ENCODE measurements at regions not wholly inside any gene's neighbourhood (a gene's known extent, or its start where the extent isn't known, plus 50 kb on each side); places are given as distances from the start of the nearest gene placed in this dataset.

DNA sequence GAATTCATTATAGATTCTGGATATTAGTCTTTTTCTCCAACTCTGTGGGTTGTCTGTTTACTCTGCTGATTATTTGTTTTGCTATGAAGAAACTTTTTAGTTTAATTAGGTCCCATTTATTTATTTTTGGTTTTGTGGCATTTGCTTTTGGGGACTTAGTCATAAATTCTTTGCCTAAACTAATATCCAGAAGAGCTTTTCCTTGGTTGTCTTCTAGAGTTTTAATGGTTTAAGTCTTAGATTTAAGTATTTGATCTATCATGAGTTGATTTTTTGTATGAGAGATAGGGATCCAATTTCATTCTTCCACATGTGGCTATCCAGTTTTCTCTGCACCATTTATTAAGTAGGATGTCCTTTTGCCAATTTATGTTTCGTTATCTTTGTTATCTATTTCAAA is 683.4 kb upstream of the FBXO33 start:
- TF ChIP-seq, protein P1, sequence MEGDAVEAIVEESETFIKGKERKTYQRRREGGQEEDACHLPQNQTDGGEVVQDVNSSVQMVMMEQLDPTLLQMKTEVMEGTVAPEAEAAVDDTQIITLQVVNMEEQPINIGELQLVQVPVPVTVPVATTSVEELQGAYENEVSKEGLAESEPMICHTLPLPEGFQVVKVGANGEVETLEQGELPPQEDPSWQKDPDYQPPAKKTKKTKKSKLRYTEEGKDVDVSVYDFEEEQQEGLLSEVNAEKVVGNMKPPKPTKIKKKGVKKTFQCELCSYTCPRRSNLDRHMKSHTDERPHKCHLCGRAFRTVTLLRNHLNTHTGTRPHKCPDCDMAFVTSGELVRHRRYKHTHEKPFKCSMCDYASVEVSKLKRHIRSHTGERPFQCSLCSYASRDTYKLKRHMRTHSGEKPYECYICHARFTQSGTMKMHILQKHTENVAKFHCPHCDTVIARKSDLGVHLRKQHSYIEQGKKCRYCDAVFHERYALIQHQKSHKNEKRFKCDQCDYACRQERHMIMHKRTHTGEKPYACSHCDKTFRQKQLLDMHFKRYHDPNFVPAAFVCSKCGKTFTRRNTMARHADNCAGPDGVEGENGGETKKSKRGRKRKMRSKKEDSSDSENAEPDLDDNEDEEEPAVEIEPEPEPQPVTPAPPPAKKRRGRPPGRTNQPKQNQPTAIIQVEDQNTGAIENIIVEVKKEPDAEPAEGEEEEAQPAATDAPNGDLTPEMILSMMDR (IDR thresholded peaks at IDR 0.05; ENCODE audit: insufficient read depth, low read length, poor library complexity, severe bottlenecking): no peak
- no peak for TF ChIP-seq EZH2phosphoT487 (conservative IDR thresholded peaks at IDR 0.05; ENCODE audit: low read length)
